Stimulated activated naive B cell treated with anti-CD40 and anti-IgM and Interleukin-4, amounts not matched to agents 10 μg/mL and 1 μg/mL and 100 μg/mL, for 72 hours (primary cell): ENCODE measurements at regions not wholly inside any gene's neighbourhood (a gene's known extent, or its start where the extent isn't known, plus 50 kb on each side); places are given as distances from the start of the nearest gene placed in this dataset.
"Not testable (repeated sequence)": the region's sequence is repeated elsewhere in the genome, so short reads cannot be mapped to it uniquely, and the experiment has no call there.

Source experiments
- ATAC-seq, 2 donors: fragments of 150-1000 bp; cut with Tn5 transposase; replicated peaks; 2 replicates each; pipeline ENCODE4 v1.10.0; 2021; ENCODE audit warnings: moderate library complexity in 1 of 2
- DNase-seq: peaks from one replicate; pipeline ENCODE4 v3.0.0; 2021
- H3K27ac Mint-ChIP-seq: one replicate; pipeline ENCODE4 v1.8.0; 2022; ENCODE audit warnings: mild to moderate bottlenecking, mixed read lengths
- H3K27me3 Mint-ChIP-seq, 2 donors: one replicate each; pipeline ENCODE4 v1.8.0; 2022; ENCODE audit warnings: mixed read lengths in 2 of 2
- H3K36me3 Mint-ChIP-seq, 2 donors: one replicate each; pipeline ENCODE4 v1.8.0; 2022; ENCODE audit warnings: mixed read lengths in 2 of 2, mild to moderate bottlenecking in 1 of 2
- H3K4me1 Mint-ChIP-seq, 2 donors: one replicate each; pipeline ENCODE4 v1.8.0; 2022; ENCODE audit warnings: mixed read lengths in 2 of 2, mild to moderate bottlenecking in 1 of 2
- H3K4me3 Mint-ChIP-seq, 2 donors: one replicate each; pipeline ENCODE4 v1.8.0; 2022; ENCODE audit warnings: mild to moderate bottlenecking in 2 of 2, mixed read lengths in 2 of 2, moderate library complexity in 1 of 2
- H3K9me3 Mint-ChIP-seq, 2 donors: one replicate each; pipeline ENCODE4 v1.8.0; 2022; ENCODE audit warnings: mixed read lengths in 2 of 2, mild to moderate bottlenecking in 1 of 2

DNA sequence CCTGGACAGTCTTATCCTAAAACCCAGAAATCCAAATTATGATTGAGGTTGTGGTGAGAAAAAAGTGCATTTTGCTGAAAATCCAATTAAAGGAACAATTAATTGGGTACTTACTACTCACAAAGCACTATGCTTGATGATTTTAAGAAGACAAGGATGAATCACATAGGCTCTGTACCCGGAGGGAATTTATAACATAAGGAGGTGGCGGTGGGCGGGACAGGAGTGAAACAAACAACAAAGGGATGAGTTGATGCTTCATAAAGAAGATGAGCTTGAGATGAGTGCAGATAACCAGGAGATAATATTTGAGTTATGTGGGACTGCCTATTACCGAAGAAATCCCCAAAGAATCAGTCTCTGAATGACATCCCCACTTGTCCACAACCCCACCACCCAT lies 171.1 kb upstream of the FZD8 start:
- ATAC-seq, result no peak
- no peaks in the 10 kb centered on the region for H3K4me1 Mint-ChIP-seq
- H3K27ac Mint-ChIP-seq, result no peak overlapping the region
- H3K27me3 Mint-ChIP-seq, result peaks cover 0 to 5% of the 10 kb centered on the region in 2 donors
- peaks cover 11 to 13% of the 10 kb centered on the region in 2 donors for H3K9me3 Mint-ChIP-seq
- DNase-seq, result no peak
- H3K4me3 Mint-ChIP-seq, result no peak overlapping the region
- no peaks in the 10 kb centered on the region for H3K36me3 Mint-ChIP-seq

DNA sequence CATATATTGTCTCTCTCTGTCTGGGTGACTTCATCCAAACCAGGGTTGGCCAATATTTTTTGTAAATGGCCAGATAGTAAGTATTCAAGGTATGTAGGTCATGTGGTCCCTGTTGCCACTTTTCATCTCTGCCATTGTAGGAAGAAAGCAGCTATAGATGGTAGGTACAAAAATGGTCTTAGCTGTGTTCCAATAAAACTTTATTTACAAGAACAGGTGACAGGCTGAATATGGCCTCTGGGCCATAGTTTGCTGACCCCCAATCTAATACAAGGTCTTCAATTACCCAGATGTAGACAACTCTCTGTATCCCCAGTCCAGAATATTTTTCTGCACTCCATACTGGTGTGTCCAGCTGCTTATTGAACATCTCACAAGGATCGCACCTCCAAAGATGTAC lies 166.2 kb upstream of the FZD8 start:
- no peak overlapping the region for H3K4me3 Mint-ChIP-seq
- no peaks in the 10 kb centered on the region for H3K4me1 Mint-ChIP-seq

GRCh38 chr10:35803046-35803445 lies 160.9 kb upstream of the FZD8 start:
- Mint-ChIP-seq H3K36me3 (no peaks in the 10 kb centered on the region), H3K27ac (no peak overlapping the region), H3K9me3 (peaks cover 0 to 3% of the 10 kb centered on the region in 2 donors), H3K4me3 (no peak overlapping the region), H3K4me1 (no peaks in the 10 kb centered on the region), H3K27me3 (no peaks in the 10 kb centered on the region)
- ATAC-seq, result no peak
- no peak for DNase-seq

More for the DNA sequence above, 166.2 kb upstream of the FZD8 start:
- peaks cover 0 to 5% of the 10 kb centered on the region in 2 donors for H3K27me3 Mint-ChIP-seq
- H3K27ac Mint-ChIP-seq, result no peak overlapping the region
- no peaks in the 10 kb centered on the region for H3K36me3 Mint-ChIP-seq
- H3K9me3 Mint-ChIP-seq, result peaks cover 10 to 13% of the 10 kb centered on the region in 2 donors
- DNase-seq (no peak), ATAC-seq (no peak)

DNA sequence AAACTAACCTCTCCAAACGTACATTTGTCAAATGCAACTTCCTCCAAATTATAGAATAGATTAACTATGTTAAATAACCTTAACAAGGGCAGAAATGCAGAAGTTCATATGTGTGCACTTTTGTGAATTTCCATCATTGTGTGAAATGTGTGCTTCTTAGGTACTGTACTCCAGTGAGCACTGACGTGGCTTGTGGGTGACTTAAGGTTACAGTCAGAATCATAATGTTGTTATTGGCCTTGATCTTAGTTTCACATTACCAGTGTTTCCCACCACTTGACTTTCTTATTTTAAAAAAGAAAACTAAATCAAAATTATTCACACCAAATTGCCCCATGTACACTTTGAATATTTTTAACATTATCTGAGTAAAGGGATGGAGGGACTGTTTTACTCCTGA lies 155.1 kb upstream of the FZD8 start:
- Mint-ChIP-seq H3K4me1 (no peaks in the 10 kb centered on the region), H3K27ac (no peak overlapping the region), H3K4me3 (no peak overlapping the region), H3K36me3 (no peaks in the 10 kb centered on the region), H3K9me3 (no peaks in the 10 kb centered on the region), H3K27me3 (no peaks in the 10 kb centered on the region)
- ATAC-seq (no peak), DNase-seq (no peak)

GRCh38 chr10:35795131-35795824 lies 153.2 kb upstream of the FZD8 start:
- H3K4me3 Mint-ChIP-seq, result no peak overlapping the region
- H3K4me1 Mint-ChIP-seq, result no peaks in the 10 kb centered on the region
- no peaks in the 10 kb centered on the region for H3K36me3 Mint-ChIP-seq
- DNase-seq (no peak), ATAC-seq (no peak)
- no peaks in the 10 kb centered on the region for H3K9me3 Mint-ChIP-seq
- H3K27me3 Mint-ChIP-seq, result peaks cover 0 to 3% of the 10 kb centered on the region in 2 donors
- no peak overlapping the region for H3K27ac Mint-ChIP-seq

DNA sequence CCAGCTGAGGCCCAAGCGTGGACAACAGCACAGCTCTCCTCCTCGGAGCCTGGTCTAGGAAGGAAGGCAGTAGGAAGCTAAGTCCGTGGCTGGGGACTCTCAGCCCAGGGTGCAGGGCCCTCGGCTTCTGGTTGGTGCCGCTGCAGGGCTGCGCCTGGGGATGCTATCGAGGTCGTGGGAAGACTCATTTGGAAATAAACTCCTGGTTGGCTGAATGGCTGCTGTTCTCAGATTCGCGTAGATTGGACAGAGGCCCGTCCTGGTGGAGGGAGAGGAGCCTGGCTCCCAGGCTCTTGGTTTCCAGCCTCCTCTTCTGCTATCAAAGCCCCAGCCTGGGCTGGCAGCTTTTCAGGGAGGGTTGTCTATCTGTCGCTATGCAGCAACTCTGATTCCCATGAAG lies 152.6 kb upstream of the FZD8 start:
- Mint-ChIP-seq H3K27ac (no peak overlapping the region), H3K9me3 (peaks cover 0 to 2% of the 10 kb centered on the region in 2 donors), H3K4me3 (no peak overlapping the region), H3K36me3 (no peaks in the 10 kb centered on the region), H3K27me3 (peaks cover 0 to 3% of the 10 kb centered on the region in 2 donors), H3K4me1 (no peaks in the 10 kb centered on the region)
- no peak for DNase-seq
- no peak for ATAC-seq

DNA sequence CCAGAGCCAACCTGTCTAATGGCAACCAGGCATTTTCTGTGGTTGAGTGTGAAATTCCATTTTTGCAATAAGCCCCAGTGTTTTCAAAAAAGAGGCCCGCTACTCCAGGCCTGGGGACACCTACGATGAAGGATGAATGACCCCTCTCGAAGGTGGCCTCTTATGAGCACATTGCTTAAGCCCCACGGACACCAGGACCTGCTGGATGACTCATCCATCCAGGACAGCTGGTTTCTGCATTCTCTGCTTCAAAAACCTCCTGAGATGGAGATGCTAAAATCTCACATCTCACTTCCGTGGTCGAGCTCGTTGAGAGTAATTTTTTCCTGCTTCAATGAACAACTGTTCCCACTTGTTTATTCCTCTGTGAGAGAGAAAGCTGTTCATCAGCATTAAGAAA lies 150.2 kb upstream of the FZD8 start:
- no peaks in the 10 kb centered on the region for H3K36me3 Mint-ChIP-seq
- H3K4me1 Mint-ChIP-seq, result no peaks in the 10 kb centered on the region
- H3K9me3 Mint-ChIP-seq, result peaks cover 2 to 10% of the 10 kb centered on the region in 2 donors
- DNase-seq (no peak), ATAC-seq (no peak)
- H3K27me3 Mint-ChIP-seq, result peaks cover 0 to 3% of the 10 kb centered on the region in 2 donors
- H3K27ac Mint-ChIP-seq, result no peak overlapping the region
- no peak overlapping the region for H3K4me3 Mint-ChIP-seq

DNA sequence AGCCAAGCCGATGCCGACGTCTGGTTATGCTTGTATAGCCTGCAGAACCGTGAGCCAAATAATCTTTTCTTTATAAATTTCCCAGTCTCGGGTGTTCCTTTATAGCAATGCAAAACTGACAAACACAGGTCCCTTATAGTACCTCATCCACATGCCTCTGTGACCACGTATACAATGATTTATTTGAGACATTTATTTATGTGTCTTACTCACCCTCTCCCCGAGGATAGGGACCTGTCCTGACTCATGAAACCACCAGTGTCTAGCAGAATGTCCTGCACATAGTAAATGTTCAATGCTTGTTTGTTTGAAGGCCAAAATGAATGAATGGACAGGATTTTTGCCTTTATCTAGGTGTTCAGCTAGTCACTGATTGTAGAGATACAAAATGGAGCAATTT lies 147.9 kb upstream of the FZD8 start:
- DNase-seq, result no peak
- ATAC-seq, result no peak
- H3K9me3 Mint-ChIP-seq, result peaks cover 9 to 24% of the 10 kb centered on the region in 2 donors

DNA sequence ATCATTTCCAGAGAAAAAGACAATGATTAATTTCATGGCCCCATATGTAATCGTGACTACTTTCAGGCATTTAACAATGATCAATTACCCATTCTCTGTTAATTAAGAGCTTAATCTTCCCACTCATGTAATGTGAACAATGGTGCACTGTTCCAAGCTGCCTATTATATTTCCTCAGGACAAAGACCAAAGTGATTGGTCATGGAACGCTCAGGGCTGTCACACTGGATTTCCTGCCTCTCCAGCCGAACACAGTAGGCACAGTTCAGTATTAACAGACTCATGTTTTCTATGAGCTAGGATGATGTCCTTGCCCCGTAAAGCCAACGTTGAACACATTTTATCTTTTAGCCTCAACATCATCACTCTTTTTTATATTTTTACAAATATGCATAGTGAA lies 142.7 kb upstream of the FZD8 start:
- Mint-ChIP-seq H3K9me3 (peaks cover 9 to 22% of the 10 kb centered on the region in 2 donors), H3K4me1 (no peaks in the 10 kb centered on the region), H3K27ac (no peak overlapping the region), H3K27me3 (no peaks in the 10 kb centered on the region), H3K36me3 (no peaks in the 10 kb centered on the region), H3K4me3 (no peak overlapping the region)
- no peak for DNase-seq
- no peak for ATAC-seq

More for the DNA sequence above, 147.9 kb upstream of the FZD8 start:
- no peak overlapping the region for H3K27ac Mint-ChIP-seq
- H3K4me3 Mint-ChIP-seq, result no peak overlapping the region
- H3K4me1 Mint-ChIP-seq, result no peaks in the 10 kb centered on the region
- peaks cover 0 to 3% of the 10 kb centered on the region in 2 donors for H3K27me3 Mint-ChIP-seq
- no peaks in the 10 kb centered on the region for H3K36me3 Mint-ChIP-seq

DNA sequence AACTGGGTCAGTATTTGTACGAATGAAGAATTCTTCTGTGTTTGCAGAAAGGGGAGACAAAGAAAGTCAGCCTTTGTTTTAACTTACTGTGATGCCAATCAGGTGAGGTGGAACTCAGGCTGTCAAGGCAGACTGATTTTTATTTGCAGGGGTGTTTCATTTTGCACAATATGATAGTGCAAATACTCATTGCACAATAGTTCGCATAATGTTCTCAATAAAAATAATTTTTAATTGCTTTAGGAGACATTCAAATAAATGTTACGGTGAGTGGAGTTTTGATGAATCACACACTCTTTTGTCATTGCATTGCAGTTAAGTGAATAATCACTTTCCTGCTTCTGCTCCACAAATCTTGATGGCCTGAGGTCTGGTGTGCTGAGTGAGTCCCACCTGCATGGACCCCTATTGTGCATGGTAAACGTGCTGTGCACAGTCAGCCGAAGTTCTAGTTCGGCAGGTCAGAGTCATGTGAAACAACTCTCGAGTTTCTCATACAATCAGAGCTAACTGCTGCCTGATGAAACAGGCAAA lies 141.3 kb upstream of the FZD8 start:
- no peak overlapping the region for H3K4me3 Mint-ChIP-seq
- DNase-seq (no peak), ATAC-seq (no peak)
- H3K27me3 Mint-ChIP-seq, result no peaks in the 10 kb centered on the region
- H3K36me3 Mint-ChIP-seq, result no peaks in the 10 kb centered on the region
- no peaks in the 10 kb centered on the region for H3K4me1 Mint-ChIP-seq
- peaks cover 8 to 15% of the 10 kb centered on the region in 2 donors for H3K9me3 Mint-ChIP-seq
- no peak overlapping the region for H3K27ac Mint-ChIP-seq

DNA sequence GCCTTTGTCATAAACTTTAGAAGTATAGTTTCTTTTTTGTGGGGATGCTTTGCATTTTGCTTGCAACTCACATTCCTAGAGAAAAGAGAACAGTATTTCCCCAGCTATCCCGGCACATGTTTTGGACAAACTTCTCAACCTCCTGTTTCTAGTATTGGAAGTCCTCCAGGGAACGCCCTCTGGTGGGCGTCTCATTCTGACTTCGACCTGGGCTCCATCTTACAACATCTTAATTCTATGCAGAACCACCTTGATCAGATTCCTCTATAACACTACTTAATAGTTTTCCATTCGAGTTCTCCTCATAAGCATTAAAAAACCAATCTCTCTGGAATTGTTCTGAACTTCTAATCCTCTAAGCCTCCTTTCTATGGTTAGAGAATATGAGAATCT lies 139.5 kb upstream of the FZD8 start:
- H3K27me3 Mint-ChIP-seq, result no peaks in the 10 kb centered on the region
- no peak overlapping the region for H3K4me3 Mint-ChIP-seq
- H3K4me1 Mint-ChIP-seq, result no peaks in the 10 kb centered on the region
- no peaks in the 10 kb centered on the region for H3K36me3 Mint-ChIP-seq
- no peak for ATAC-seq
- no peak overlapping the region for H3K27ac Mint-ChIP-seq
- DNase-seq, result no peak
- peaks cover 5 to 9% of the 10 kb centered on the region in 2 donors for H3K9me3 Mint-ChIP-seq

DNA sequence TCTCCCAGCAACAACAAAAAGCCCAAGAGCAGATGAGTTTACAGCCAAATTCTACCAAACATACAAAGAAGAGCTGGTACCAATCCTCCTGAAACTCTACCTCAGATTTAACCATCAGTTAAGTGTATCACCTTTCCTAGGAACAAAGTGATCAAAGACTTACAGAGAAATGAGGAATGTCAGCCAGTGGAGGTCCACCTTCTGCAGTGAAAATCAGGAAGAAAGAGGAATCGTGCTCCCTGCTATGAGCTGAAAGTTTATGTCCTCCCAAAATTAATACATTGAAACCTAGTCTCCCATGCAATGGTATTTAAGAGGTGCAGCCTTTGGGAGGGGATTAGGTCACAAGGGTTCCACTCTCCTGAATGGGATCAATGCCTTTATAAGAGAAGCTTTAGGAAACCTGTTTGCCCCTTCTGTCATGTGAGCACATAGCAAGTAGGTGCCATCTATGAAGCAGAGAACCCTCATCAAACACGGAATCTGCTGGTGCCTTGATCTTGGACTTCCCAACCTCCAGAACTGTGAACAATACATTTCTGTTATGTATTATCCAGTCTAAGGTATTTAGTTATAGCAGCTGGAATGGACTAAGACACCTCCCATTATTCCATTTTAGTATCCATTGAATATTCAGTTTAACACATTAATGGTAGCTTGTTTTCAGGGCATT lies 139.0 kb upstream of the FZD8 start:
- no peak for DNase-seq
- H3K4me1 Mint-ChIP-seq, result no peaks in the 10 kb centered on the region
- H3K4me3 Mint-ChIP-seq, result no peak overlapping the region
- no peaks in the 10 kb centered on the region for H3K36me3 Mint-ChIP-seq
- no peak overlapping the region for H3K27ac Mint-ChIP-seq
- H3K9me3 Mint-ChIP-seq, result peaks cover 5 to 8% of the 10 kb centered on the region in 2 donors
- no peaks in the 10 kb centered on the region for H3K27me3 Mint-ChIP-seq
- ATAC-seq, result no peak

GRCh38 chr10:35778306-35778705 lies 136.2 kb upstream of the FZD8 start:
- no peak overlapping the region for H3K27ac Mint-ChIP-seq
- H3K9me3 Mint-ChIP-seq, result peaks cover 3 to 4% of the 10 kb centered on the region in 2 donors
- H3K4me1 Mint-ChIP-seq, result no peaks in the 10 kb centered on the region
- ATAC-seq, result no peak
- no peak for DNase-seq
- H3K36me3 Mint-ChIP-seq, result no peaks in the 10 kb centered on the region
- no peak overlapping the region for H3K4me3 Mint-ChIP-seq
- peaks cover 0 to 4% of the 10 kb centered on the region in 2 donors for H3K27me3 Mint-ChIP-seq

DNA sequence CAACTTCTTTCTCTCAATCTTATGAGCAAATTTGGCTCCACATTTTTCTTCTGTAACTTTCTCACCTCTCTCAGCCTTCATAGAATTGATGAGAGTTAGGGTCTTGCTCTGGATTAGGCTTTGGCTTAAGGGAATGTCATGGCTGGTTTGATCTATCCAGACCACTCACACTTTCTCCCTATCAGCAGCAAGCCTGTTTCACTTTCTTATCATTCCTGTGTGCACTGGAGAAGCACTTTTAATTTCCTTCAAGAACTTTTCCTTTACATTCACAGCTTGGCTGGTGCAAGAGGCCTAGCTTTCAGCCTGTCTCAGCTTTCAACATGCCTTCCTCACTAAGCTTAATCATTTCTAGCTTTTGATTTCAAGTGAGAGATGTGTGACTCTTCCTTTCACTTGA lies 134.5 kb upstream of the FZD8 start:
- H3K27me3 Mint-ChIP-seq, H3K9me3 Mint-ChIP-seq, H3K4me3 Mint-ChIP-seq, H3K4me1 Mint-ChIP-seq, ATAC-seq, DNase-seq, H3K36me3 Mint-ChIP-seq, H3K27ac Mint-ChIP-seq: not testable (repeated sequence)

DNA sequence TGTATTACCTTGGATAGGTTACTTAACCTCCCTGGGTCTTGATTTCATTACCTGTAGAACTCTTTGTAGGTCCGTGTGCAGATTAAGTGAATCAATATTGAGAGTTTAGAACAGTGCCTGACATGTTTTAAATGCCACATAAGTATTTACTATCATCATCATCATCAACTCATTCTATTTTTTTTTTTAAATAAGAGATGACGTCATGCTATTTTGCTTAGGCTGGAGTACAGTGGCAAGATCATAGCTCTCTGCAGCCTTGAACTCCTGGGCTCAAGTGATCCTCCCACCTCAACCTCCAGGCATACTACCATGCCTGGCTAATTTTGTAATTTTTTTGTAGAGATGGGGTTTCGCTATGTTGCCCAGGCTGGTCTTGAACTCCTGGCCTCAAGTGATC lies 132.0 kb upstream of the FZD8 start:
- Mint-ChIP-seq H3K9me3 (peaks cover 3 to 5% of the 10 kb centered on the region in 2 donors), H3K36me3 (no peaks in the 10 kb centered on the region), H3K27ac (no peak overlapping the region), H3K4me1 (no peaks in the 10 kb centered on the region), H3K27me3 (peaks cover 0 to 4% of the 10 kb centered on the region in 2 donors), H3K4me3 (no peak overlapping the region)
- no peak for ATAC-seq
- no peak for DNase-seq
